ENCODE measurements at regions not wholly inside any gene's neighbourhood (a gene's known extent, or its start where the extent isn't known, plus 50 kb on each side); places are given as distances from the start of the nearest gene placed in this dataset.

DNA sequence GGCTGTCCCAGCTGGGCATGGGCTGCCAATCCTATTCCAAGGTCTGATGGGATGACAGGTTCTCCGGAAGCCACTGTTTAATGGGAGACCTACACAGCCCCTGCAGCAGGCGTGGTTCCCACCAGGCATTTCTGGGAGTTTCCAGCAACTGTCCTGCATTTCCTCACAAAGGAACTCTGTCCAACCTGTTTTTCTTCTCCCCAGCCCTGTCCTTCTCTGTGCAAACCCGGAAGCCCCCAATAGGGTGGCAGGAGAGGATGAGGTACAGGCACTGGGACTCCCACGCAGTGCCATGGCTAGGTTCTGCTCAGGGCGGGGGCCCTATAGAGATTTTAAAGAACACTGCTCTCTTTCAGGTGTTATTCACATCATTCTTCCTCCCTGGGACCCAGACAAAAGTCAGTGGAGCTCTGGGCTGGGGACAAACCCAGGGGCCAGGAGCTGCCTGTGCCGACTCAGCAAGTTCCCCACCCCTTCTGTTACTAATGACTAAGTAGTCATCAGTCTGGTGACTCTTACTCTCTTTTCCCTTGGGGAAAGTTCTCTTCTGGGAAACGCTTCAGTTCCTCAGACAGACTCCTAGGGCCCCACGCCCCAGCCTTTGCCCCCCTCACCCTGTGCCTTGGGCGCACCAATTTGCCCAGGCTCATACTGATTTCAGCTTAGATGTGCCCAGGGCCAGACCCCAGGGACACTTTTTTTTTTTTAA, 97.7 kb downstream of the CD47 start:
- DNase-seq, result no peak

GRCh38 chr3:107990926-107991325, 99.9 kb downstream of the CD47 start:
- DNase-seq, result no peak

- no peak for DNase-seq
These were observed 100.4 kb downstream of the CD47 start for GRCh38 chr3:107990433-107990832.

DNA sequence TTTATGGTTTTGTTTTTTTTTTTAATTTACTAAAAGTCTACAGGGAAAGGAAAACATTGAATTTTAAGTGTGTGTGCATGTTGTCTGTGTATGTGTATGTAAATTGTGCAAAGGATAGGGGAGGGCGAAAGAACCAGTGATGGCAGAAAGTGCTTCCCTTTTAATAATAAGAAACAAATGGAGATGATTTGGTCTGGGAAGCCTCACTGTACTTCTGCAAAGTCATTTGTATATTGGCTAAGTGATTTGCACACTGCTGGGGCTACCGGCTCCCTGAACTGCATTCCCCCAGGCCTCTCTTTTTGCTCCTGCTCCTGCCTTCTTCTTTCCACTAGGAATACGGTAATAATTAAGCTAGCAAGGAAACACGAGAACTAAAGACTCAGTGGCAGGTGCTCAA, 101.2 kb downstream of the CD47 start:
- no peak for DNase-seq

GRCh38 chr3:107988460-107989175, 102.2 kb downstream of the CD47 start:
- no peak for DNase-seq

GRCh38 chr3:107987036-107987939, 103.5 kb downstream of the CD47 start:
- no peak for DNase-seq

- no peak for DNase-seq
These were observed 104.3 kb downstream of the CD47 start for GRCh38 chr3:107986505-107986904.

- DNase-seq, result no peak
These were observed 105.3 kb downstream of the CD47 start for GRCh38 chr3:107985496-107985895.

DNA sequence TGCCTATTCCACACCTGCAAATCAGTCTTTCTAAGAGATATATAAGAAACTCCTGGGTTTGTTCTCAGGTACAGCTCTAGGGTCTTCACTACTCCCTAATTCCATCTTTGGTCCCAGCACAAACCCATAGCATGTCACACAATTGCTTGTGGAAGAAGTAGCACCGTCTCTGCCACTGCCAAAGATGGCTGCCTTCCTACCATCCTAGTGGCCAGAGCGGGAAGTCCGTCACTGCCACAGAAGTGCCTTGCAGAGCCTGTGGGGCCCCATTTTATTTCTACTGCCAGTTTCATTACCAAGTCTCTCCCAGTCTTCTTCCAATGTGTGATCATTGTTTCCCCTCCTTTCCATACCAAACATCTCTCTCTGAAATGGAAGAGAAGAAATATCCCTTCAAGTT, 107.6 kb downstream of the CD47 start:
- DNase-seq, result no peak

DNA sequence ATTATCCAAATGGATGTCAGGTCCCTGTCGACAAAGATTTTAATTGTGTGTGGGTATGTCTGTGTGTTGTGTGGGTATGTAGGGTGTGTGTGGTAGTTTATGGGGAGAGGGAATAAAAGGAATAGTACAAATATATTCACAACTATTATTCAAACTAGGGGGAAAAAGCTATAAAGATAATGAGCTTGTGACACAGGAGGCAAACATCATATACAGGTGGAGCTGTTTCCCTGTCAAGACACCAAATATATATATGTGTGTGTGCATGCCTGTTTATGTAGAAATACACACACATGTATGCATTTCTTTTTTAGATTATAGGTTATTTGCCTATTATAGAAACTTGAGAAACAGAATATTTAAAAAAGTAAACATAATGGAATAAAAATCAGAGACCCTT, 108.7 kb downstream of the CD47 start:
- DNase-seq, result no peak

DNA sequence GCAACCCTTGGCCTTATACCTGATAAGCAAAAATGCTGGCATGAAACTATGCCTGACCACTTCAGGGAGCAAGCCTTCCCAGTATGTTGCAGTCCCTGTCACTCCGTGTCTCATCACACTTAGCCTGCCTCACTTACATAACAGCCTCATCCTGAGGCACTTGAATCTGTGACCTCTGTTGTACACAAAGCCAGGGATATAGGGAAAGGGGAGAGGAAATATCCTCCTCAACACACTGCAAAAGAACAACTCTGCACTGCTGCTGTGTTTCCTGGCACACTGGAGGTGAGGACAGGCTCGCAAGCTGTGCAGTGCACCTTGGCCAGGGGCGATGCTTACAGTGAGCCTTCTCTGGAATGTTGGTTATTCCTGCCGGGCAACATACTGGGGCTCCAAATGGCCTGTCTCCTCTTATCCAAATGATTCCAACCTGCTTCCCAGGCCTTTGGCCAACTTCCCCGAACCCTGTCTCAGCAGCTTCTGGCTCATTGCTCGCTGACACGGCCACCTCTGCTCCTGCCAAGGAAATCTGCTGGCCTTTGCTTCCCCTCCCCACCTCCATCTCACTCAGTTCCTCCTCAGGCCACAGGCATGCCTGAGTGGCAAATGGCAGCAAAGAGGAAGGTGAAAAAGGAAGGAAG, 109.2 kb downstream of the CD47 start:
- DNase-seq, result no peak

GRCh38 chr3:107979538-107979937, 111.3 kb downstream of the CD47 start:
- DNase-seq, result no peak

GRCh38 chr3:107978131-107979055, 112.4 kb downstream of the CD47 start:
- DNase-seq, result no peak

DNA sequence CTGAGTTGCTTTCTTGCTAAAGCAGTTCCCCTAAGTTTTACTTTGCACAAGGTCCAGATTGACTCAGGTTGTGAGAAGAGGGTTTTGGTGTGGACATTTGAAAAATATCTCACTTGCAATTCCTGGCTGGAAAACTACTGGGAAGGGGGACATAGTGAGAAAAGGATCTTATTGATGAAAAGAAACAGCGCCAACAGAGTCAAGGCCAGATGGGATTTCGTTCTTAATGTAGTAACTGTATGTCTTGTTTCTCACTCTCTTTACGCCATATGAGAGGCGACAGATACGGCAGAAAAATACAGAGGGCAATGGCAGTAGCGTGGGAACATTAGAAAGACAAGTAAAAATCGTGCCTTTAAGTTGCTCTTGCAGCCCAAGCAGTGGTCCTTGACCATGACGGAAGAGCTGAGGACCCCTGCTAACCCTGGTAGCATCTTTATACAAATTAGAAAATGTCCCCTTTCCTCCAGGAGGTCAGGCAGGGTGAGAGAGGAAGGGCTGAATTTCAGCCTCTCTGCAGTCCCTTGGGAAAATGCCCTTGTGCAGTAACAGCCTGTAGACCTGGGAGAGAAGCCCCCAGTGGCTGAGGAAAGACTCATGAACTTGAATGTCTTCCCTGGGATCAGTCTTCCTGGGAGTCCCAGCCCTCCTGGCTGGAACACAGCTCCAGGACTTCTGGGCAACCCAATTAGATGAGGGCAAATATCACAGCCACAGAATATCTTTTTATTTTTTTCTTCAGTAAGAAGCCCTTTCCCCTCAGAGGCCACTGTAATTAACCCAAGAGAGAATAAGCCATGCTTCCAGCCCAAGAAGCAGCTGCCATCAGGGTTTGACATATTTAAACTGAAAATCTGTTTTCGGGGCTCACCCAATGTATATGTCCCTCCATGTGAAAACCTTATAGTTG, 113.4 kb downstream of the CD47 start:
- no peak for DNase-seq

GRCh38 chr3:107976202-107976800, 114.5 kb downstream of the CD47 start:
- DNase-seq, result peak in 1 of 2 experiments; percentile 4

- DNase-seq, result no peak
These were observed 115.2 kb downstream of the CD47 start for GRCh38 chr3:107975529-107976201.

GRCh38 chr3:107973961-107974360, 116.9 kb downstream of the CD47 start:
- DNase-seq, result no peak

DNA sequence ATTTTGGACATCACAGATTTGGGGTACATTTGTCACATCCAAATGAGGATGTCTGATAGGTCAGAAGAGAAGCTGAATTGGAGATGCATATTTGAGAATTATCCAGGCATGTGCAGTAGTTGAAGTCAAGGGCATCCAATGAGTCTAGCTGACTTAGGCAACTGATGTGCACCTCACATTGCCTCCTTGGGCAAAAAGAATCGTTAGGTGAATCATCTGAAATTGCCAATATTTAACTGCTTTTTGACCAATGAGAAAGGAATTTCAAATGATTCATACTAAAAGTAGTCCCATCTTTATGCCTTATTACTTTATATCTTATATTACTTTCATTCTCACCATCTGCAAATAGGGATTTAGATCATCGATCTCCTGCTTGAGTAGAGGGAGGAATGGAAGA, 117.7 kb downstream of the CD47 start:
- DNase-seq, result no peak

DNA sequence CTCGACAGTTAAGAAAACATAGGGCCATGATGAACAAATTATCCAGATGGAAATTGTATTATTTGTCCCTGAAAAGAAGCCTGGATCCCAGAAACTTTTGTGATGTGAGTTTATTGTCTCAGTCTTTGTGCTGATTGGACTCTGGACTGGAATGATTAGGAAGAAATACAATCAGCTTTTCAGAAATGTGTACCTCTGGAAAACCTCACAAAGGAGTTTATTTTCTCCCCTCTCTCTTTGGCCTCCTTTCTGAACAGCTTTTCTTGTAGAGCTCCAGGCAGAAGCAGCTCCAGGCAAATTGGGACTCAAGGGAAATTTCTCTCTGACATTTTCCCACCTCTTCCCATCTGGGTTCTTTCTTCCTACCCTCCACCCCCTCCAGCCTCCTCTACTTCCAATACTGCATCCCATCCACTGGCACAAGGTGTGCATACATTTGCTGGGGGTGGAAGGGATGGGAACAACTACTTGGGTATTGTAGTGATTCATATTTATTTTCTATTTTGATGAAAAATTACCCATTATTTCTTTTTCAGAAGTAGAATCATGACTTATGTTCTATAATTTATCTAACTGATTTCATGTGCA, 119.7 kb downstream of the CD47 start:
- no peak for DNase-seq

Data from SHP77 (cell line).